Sigmoid colon (tissue), 4 donors: ENCODE measurements at regions not wholly inside any gene's neighbourhood (a gene's known extent, or its start where the extent isn't known, plus 50 kb on each side); places are given as distances from the start of the nearest gene placed in this dataset.

ENCODE experiments used
- CTCF ChIP-seq, 4 experiments: fragments of 450-650 bp in 3 of 4; fragments of 200-600 bp in 1 of 4; IDR thresholded peaks; one replicate each; pipeline ENCODE4 v1.5.1; 2016 to 2019; ENCODE audit warnings: antibody characterized with exemption in 4 of 4, mild to moderate bottlenecking in 3 of 4, moderate library complexity in 2 of 4
- POLR2A ChIP-seq, 2 donors: fragments of 450-650 bp; IDR thresholded peaks; one replicate each; pipeline ENCODE4 v1.6.1; 2016; ENCODE audit warnings: antibody characterized with exemption in 2 of 2, mild to moderate bottlenecking in 2 of 2, moderate library complexity in 2 of 2
- POLR2AphosphoS5 ChIP-seq, 4 donors: sonication (generic); formaldehyde crosslinking; IDR thresholded peaks; one replicate each; pipeline ENCODE4 v1.6.1; 2017; ENCODE audit warnings: antibody characterized with exemption in 4 of 4

- TF ChIP-seq POLR2AphosphoS5 (IDR thresholded peaks at IDR 0.05) (peak in 2 of 4 donors; percentile 9 to 35), CTCF (IDR thresholded peaks at IDR 0.05) (no peak), POLR2A (IDR thresholded peaks at IDR 0.05) (no peak)
These were observed 94.9 kb downstream of the FAM161A start for GRCh38 chr2:61759005-61759404.
